ENCODE measurements at regions not wholly inside any gene's neighbourhood (a gene's known extent, or its start where the extent isn't known, plus 50 kb on each side); places are given as distances from the start of the nearest gene placed in this dataset.

DNA sequence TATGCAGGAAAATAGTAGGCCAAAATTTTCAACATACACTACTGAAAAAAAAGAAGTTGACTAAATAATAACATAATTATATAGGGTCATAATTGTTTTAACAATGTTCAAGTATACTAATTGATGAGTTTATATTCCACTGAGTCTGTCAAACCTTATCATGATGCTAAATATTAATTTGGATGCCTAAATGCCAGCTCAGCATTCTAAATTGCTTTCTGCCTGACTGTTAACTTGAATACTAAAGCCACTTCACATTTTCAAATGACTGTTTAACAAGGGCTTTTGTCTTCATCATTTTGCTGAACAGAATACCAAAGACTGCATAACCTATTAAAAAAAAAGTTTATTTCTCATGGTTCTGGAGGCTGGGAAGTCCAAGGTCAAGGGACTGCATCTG is 232.8 kb downstream of the DOK5 start:
- Histone ChIP-seq H3K36me3 (replicated peaks in 1 of 2) (no peaks in the 10 kb centered on the region), H3K27ac (no peak overlapping the region), H3K27me3 (no peaks in the 10 kb centered on the region), H3K9me3 (replicated peaks in 1 of 3) (no peaks in the 10 kb centered on the region), H3K4me1 (replicated peaks in 1 of 2) (no peaks in the 10 kb centered on the region), H3K4me3 (no peak overlapping the region)
- no peak for DNase-seq
- TF ChIP-seq POLR2A (IDR thresholded peaks at IDR 0.05), result no peak
- intact Hi-C loops (cut with DNase I), result no loop called here

DNA sequence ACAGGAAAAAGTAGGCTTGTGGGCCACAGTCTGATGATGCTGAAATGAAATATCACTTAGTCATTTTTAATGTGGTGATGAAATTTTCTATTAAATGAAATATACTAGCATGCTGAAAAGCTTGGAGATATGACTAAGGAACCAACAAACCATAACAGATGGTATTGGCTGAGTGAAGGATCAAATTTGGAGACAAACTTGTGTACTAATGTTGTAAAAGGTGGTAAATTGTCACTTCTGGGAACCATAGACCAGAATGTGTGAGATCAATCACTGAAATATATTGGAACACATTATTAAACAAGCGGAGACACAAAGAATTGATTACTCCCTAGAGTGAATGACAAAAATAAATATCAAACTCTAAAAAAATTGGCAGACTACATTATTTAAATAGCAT is 232.4 kb downstream of the DOK5 start:
- 85 to 91% (median 89%) methylated on average over 1 of the region's 1 CpG for WGBS, 4 donors
- DNase-seq, result no peak
- H3K9me3 ChIP-seq (replicated peaks in 1 of 3), result no peaks in the 10 kb centered on the region
- no peaks in the 10 kb centered on the region for H3K27me3 ChIP-seq
- no peak overlapping the region for H3K27ac ChIP-seq
- no peaks in the 10 kb centered on the region for H3K4me1 ChIP-seq (replicated peaks in 1 of 2)
- TF ChIP-seq, protein P1, sequence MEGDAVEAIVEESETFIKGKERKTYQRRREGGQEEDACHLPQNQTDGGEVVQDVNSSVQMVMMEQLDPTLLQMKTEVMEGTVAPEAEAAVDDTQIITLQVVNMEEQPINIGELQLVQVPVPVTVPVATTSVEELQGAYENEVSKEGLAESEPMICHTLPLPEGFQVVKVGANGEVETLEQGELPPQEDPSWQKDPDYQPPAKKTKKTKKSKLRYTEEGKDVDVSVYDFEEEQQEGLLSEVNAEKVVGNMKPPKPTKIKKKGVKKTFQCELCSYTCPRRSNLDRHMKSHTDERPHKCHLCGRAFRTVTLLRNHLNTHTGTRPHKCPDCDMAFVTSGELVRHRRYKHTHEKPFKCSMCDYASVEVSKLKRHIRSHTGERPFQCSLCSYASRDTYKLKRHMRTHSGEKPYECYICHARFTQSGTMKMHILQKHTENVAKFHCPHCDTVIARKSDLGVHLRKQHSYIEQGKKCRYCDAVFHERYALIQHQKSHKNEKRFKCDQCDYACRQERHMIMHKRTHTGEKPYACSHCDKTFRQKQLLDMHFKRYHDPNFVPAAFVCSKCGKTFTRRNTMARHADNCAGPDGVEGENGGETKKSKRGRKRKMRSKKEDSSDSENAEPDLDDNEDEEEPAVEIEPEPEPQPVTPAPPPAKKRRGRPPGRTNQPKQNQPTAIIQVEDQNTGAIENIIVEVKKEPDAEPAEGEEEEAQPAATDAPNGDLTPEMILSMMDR (IDR thresholded peaks at IDR 0.05), result no peak
- no peak for TF ChIP-seq POLR2A (IDR thresholded peaks at IDR 0.05)
- no peak overlapping the region for H3K4me3 ChIP-seq
- intact Hi-C loops (cut with DNase I), result no loop called here
- no peaks in the 10 kb centered on the region for H3K36me3 ChIP-seq (replicated peaks in 1 of 2)

DNA sequence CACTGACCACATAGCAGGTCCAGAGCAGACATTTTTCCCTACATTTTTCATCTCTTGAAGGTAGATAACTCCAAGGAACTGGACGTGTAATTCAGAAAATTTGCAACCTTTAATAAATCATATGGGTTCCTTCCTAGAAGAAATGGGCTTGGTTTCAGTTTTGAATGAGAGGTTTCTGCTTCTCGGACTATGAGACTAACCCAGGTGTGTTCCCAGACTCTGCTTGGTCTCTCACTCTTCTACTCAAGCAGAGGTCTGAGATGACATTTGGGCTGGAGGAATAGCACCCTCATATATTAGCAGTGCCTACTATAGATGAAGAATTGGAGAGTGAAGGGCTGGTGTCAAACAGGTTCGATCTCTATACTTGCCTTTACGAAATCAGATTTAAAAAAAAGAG is 231.2 kb downstream of the DOK5 start:
- Histone ChIP-seq H3K4me1 (replicated peaks in 1 of 2) (no peaks in the 10 kb centered on the region), H3K27me3 (no peaks in the 10 kb centered on the region), H3K4me3 (no peak overlapping the region), H3K27ac (no peak overlapping the region), H3K9me3 (replicated peaks in 1 of 3) (no peaks in the 10 kb centered on the region), H3K36me3 (replicated peaks in 1 of 2) (no peaks in the 10 kb centered on the region)
- no peak for DNase-seq
- intact Hi-C loops (cut with DNase I), result no loop called here
- TF ChIP-seq POLR2A (IDR thresholded peaks at IDR 0.05), result no peak
- TF ChIP-seq, protein P1 (IDR thresholded peaks at IDR 0.05), result no peak
- 60 to 66% (median 61%) methylated on average over 4 of the region's 4 CpGs for WGBS, 4 donors

DNA sequence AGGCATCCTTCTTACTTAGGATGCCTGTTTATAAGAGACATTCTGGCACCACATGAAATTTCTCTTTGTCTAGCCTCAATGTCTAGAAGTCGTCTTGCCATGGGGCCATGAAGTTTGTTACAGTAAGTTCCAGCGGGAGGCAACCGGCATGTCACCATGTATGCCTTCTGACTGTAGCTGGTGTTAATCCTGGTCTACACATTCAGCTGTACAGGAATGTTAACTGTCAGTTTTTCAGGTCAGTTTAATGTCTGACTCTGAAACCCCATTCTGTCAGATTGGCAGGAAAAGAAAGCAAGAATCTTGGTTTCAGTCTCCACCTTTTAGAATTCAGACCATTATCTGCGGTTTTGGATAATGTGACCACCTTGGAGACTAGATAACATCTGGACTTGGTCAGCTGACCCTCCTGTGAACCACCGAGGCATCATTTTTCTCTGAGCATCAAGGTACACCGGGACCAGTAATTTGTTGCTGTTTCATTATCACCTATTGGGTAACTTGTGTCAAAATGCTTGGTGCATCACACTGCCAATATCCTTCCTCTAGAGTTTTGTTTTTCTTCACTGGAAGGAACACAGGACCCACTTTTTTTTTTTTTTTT is 228.7 kb downstream of the DOK5 start:
- TF ChIP-seq, protein P1 (IDR thresholded peaks at IDR 0.05), result no peak
- TF ChIP-seq POLR2A (IDR thresholded peaks at IDR 0.05), result no peak
- intact Hi-C loops (cut with DNase I), result no loop called here
- Histone ChIP-seq H3K27me3 (no peaks in the 10 kb centered on the region), H3K4me3 (no peak overlapping the region), H3K9me3 (replicated peaks in 1 of 3) (no peaks in the 10 kb centered on the region), H3K27ac (no peak overlapping the region), H3K36me3 (replicated peaks in 1 of 2) (no peaks in the 10 kb centered on the region), H3K4me1 (replicated peaks in 1 of 2) (no peaks in the 10 kb centered on the region)
- DNase-seq, result no peak
- 72 to 93% (median 81%) methylated on average over 6 of the region's 6 CpGs for WGBS, 4 donors

Small RNA genes in the stretch of these regions (small RNA-seq; reads per million reads assigned to genes)
- 0 reads per million in 2 donors for gene RNU4ATAC7P
